ENCODE measurements at regions not wholly inside any gene's neighbourhood (a gene's known extent, or its start where the extent isn't known, plus 50 kb on each side); places are given as distances from the start of the nearest gene placed in this dataset.

DNA sequence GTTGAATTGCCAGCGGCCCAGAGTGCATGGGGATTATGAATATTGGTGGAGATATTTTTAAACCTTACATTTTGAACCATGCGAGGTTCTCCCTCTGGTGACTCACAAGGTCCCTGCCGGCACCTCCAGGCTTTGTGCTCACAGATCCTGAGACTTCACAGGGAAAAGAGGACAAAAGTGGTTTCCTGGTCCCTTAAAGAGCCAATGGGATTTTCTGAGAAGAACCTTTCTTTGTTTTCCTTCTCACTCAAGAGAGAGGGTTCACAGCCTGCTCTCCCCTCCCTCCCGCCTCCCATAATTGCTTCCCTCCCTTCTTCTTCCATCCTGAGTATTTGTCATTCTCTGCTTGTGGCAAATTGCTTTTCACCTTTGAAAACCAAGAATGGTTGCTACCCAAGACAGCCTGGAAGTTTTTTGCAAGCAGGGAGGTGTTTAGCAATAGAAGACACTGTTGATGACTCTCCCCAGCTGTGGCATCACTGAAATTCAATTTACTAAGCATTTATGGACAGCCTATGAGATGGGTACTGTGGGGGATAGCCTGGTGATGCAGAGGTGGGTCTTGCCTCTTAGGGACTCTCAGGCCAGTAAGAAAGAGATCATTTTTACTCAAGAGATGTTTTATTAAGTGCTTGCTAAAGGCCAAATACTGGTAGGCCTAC lies 76.6 kb downstream of the CPN2 start:
- TF ChIP-seq ZNF350 (tag by site-specific recombination; IDR thresholded peaks at IDR 0.05) (no peak), TCF7L2 (IDR thresholded peaks at IDR 0.05; ENCODE audit: borderline replicate concordance, low read depth, low read length) (no peak), ZNF530 (tag by site-specific recombination; IDR thresholded peaks at IDR 0.05; ENCODE audit: low read depth) (no peak)
- TF ChIP-seq, protein P1, sequence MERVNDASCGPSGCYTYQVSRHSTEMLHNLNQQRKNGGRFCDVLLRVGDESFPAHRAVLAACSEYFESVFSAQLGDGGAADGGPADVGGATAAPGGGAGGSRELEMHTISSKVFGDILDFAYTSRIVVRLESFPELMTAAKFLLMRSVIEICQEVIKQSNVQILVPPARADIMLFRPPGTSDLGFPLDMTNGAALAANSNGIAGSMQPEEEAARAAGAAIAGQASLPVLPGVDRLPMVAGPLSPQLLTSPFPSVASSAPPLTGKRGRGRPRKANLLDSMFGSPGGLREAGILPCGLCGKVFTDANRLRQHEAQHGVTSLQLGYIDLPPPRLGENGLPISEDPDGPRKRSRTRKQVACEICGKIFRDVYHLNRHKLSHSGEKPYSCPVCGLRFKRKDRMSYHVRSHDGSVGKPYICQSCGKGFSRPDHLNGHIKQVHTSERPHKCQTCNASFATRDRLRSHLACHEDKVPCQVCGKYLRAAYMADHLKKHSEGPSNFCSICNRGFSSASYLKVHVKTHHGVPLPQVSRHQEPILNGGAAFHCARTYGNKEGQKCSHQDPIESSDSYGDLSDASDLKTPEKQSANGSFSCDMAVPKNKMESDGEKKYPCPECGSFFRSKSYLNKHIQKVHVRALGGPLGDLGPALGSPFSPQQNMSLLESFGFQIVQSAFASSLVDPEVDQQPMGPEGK (tag by site-specific recombination; IDR thresholded peaks at IDR 0.05): no peak
- TF ChIP-seq, protein P2, sequence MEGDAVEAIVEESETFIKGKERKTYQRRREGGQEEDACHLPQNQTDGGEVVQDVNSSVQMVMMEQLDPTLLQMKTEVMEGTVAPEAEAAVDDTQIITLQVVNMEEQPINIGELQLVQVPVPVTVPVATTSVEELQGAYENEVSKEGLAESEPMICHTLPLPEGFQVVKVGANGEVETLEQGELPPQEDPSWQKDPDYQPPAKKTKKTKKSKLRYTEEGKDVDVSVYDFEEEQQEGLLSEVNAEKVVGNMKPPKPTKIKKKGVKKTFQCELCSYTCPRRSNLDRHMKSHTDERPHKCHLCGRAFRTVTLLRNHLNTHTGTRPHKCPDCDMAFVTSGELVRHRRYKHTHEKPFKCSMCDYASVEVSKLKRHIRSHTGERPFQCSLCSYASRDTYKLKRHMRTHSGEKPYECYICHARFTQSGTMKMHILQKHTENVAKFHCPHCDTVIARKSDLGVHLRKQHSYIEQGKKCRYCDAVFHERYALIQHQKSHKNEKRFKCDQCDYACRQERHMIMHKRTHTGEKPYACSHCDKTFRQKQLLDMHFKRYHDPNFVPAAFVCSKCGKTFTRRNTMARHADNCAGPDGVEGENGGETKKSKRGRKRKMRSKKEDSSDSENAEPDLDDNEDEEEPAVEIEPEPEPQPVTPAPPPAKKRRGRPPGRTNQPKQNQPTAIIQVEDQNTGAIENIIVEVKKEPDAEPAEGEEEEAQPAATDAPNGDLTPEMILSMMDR (tag by site-specific recombination; IDR thresholded peaks at IDR 0.05): no peak
- TF ChIP-seq, protein P3, sequence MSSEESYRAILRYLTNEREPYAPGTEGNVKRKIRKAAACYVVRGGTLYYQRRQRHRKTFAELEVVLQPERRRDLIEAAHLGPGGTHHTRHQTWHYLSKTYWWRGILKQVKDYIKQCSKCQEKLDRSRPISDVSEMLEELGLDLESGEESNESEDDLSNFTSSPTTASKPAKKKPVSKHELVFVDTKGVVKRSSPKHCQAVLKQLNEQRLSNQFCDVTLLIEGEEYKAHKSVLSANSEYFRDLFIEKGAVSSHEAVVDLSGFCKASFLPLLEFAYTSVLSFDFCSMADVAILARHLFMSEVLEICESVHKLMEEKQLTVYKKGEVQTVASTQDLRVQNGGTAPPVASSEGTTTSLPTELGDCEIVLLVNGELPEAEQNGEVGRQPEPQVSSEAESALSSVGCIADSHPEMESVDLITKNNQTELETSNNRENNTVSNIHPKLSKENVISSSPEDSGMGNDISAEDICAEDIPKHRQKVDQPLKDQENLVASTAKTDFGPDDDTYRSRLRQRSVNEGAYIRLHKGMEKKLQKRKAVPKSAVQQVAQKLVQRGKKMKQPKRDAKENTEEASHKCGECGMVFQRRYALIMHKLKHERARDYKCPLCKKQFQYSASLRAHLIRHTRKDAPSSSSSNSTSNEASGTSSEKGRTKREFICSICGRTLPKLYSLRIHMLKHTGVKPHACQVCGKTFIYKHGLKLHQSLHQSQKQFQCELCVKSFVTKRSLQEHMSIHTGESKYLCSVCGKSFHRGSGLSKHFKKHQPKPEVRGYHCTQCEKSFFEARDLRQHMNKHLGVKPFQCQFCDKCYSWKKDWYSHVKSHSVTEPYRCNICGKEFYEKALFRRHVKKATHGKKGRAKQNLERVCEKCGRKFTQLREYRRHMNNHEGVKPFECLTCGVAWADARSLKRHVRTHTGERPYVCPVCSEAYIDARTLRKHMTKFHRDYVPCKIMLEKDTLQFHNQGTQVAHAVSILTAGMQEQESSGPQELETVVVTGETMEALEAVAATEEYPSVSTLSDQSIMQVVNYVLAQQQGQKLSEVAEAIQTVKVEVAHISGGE (tag by site-specific recombination; conservative IDR thresholded peaks at IDR 0.05; ENCODE audit: low read depth): no peak
